ENCODE measurements at regions not wholly inside any gene's neighbourhood (a gene's known extent, or its start where the extent isn't known, plus 50 kb on each side); places are given as distances from the start of the nearest gene placed in this dataset.

- TF ChIP-seq CTCF (IDR thresholded peaks at IDR 0.05) (no peak), POLR2A (IDR thresholded peaks at IDR 0.05; ENCODE audit: low read depth) (no peak), EP300 (IDR thresholded peaks at IDR 0.05) (no peak)
Measured at GRCh38 chr9:86547571-86547970, 193.4 kb upstream of the TUT7 start.

Measured in esophagus muscularis mucosa (tissue), 4 donors.